ENCODE measurements at regions not wholly inside any gene's neighbourhood (a gene's known extent, or its start where the extent isn't known, plus 50 kb on each side); places are given as distances from the start of the nearest gene placed in this dataset.

DNA sequence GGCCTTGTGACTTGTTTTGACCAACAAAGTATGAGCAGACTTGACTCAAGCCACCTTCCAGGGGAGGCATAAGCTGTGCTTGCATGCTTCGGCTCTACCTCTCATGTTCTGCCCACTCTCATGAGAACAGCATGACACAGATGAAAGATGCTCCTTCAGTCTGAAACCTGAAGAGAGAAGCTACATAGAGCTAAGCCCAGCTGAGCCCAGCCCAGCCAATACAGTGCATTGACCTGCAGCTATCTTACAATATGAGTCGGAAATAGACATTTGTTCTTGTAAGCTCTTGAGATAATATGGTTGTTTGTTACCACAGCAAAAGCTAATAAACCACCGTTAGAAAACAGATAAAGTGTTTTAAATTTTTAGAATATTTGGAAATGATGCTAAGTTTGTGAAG is 426.7 kb upstream of the PKDCC start:
- DNase-seq (ENCODE audit: low read depth in 4 of 4, low spot score in 3 of 4), result no peak

- no peak for DNase-seq (ENCODE audit: low read depth in 4 of 4, low spot score in 3 of 4)
Observed at GRCh38 chr2:41621563-41621962, 426.3 kb upstream of the PKDCC start.

- DNase-seq (ENCODE audit: low read depth in 4 of 4, low spot score in 3 of 4), result no peak
Observed at GRCh38 chr2:41622301-41622700, 425.5 kb upstream of the PKDCC start.

DNA sequence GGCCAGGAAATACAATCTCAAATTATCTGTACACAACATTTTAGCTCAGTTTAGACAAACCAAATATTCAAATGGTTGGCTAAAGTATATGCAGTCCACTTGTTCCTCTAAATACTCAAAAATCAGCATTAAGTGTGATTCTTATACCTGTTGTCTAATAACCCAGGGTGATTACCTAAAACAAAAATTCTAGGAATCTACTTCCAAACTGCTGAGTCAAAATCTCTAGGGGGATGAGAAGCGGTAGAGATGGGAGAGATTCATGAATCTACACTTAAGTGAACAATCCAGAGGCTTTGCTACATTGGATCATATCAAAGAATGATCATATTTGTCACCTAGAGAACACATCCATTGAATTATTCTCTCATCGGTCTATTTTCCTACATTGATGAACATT is 420.9 kb upstream of the PKDCC start:
- DNase-seq (ENCODE audit: low read depth in 4 of 4, low spot score in 3 of 4), result no peak

- DNase-seq (ENCODE audit: low read depth in 4 of 4, low spot score in 3 of 4), result no peak
Observed at GRCh38 chr2:41634686-41635085, 413.1 kb upstream of the PKDCC start.

- no peak for DNase-seq (ENCODE audit: low read depth in 4 of 4, low spot score in 3 of 4)
Observed at GRCh38 chr2:41644936-41645335, 402.9 kb upstream of the PKDCC start.

GRCh38 chr2:41647468-41648050 is 400.3 kb upstream of the PKDCC start:
- no peak for DNase-seq (ENCODE audit: low read depth in 4 of 4, low spot score in 3 of 4)

DNA sequence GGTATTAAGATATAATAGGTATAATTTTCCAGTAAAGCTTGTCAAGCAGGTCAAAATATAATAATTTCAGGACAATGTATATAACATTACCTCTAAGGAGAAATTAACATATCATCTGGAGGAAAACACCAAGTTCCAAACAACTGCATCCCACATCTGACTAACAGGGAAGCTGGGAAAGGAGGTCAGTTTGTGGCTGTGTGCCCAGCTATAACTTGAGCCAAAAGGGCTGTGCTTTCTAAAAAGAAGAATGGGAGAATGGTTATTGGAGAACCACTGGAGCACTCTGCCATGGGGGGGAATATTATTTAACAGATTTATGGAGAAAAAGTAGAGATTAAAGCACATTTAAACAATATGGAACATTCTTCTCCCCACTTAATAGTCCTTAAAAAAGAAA is 390.6 kb upstream of the PKDCC start:
- no peak for DNase-seq (ENCODE audit: low read depth in 4 of 4, low spot score in 3 of 4)

GRCh38 chr2:41659758-41660157 is 388.1 kb upstream of the PKDCC start:
- DNase-seq (ENCODE audit: low read depth in 4 of 4, low spot score in 3 of 4), result no peak

DNA sequence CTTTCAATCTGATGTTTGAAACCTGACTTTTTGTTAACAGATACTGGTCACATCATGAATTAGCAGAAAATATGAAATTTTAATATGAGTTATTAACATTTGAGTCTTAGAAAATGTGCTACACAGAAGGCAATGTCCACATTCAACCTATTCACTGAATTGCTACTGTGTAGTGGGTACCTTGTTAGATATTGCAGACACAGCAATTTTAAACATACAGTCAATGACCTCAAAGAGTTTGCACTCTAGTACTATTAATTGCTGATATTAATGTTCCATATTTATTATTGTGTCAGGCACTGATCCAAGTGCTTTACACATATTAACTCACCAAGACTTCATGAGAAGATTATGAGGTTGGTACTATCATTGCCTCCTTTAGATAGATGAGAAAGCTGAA is 385.4 kb upstream of the PKDCC start:
- DNase-seq (ENCODE audit: low read depth in 4 of 4, low spot score in 3 of 4), result no peak

DNA sequence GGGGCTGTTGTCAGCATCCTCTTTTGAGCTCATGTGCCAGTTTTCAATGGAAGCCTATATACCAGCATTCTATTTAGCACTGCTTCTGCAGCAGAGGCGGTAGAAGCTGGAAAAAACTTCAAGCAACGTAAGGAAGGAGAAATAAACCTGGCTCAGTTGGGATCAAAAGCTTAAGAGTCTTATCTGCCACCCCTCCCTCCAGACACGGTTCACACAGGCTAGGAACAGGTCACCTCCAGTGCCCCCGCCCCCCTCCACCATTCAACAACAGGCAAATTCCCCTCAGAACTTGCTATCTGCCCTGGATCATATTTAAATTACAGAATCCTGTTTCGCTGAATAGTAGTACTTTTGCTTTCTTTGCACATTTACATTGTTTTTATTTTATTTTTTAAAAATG is 384.8 kb upstream of the PKDCC start:
- DNase-seq (ENCODE audit: low read depth in 4 of 4, low spot score in 3 of 4), result no peak

- no peak for DNase-seq (ENCODE audit: low read depth in 4 of 4, low spot score in 3 of 4)
Observed at GRCh38 chr2:41668529-41668928, 379.3 kb upstream of the PKDCC start.

DNA sequence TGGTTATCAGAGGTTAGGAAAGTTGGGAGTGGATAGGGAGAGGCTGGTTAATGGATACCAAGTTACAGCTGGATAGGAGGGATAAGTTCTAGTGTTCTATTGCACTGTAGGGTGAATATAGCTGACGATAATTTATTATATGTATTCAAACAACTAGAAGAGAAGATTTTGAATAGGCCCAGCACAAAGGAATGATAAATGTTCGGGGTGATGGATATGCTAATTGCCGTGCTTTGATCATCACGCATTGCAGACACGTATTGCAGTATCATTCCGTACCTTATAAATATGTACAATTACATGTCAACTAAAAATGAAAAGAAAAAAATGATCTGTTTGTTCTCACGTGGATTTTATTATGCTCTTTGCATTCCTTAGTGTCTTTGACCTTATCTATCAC is 369.2 kb upstream of the PKDCC start:
- no peak for DNase-seq (ENCODE audit: low read depth in 4 of 4, low spot score in 3 of 4)

- DNase-seq (ENCODE audit: low read depth in 4 of 4, low spot score in 3 of 4), result no peak
Observed at GRCh38 chr2:41686156-41686555, 361.7 kb upstream of the PKDCC start.

DNA sequence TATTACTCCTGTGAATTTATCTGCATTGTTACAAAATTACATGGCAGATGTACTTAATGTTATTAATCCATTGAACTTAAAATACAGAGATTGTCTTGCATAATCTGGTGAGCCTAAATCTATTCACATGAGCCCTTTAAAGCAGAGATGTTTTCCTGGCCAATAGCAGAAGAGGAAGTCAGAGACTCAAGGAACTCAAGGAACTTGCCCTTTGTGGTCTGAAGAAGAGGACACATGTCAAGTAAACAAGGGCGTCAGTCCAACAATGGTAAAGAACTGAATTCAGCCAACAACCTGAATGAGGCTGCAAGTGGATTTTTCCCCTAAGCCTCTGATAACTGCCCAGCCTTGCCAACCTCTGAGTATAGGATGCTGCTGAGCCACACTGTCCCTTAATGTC is 356.3 kb upstream of the PKDCC start:
- DNase-seq (ENCODE audit: low read depth in 4 of 4, low spot score in 3 of 4), result no peak

- DNase-seq (ENCODE audit: low read depth in 4 of 4, low spot score in 3 of 4), result no peak
Observed at GRCh38 chr2:41694536-41695049, 353.2 kb upstream of the PKDCC start.

- DNase-seq (ENCODE audit: low read depth in 4 of 4, low spot score in 3 of 4), result no peak
Observed at GRCh38 chr2:41695198-41696113, 352.4 kb upstream of the PKDCC start.

GRCh38 chr2:41697389-41697788 is 350.4 kb upstream of the PKDCC start:
- no peak for DNase-seq (ENCODE audit: low read depth in 4 of 4, low spot score in 3 of 4)

GRCh38 chr2:41698678-41699422 is 349.0 kb upstream of the PKDCC start:
- DNase-seq (ENCODE audit: low read depth in 4 of 4, low spot score in 3 of 4), result peak in 2 of 4 donors; percentile 43 to 50

GRCh38 chr2:41701231-41701630 is 346.6 kb upstream of the PKDCC start:
- DNase-seq (ENCODE audit: low read depth in 4 of 4, low spot score in 3 of 4), result no peak

DNA sequence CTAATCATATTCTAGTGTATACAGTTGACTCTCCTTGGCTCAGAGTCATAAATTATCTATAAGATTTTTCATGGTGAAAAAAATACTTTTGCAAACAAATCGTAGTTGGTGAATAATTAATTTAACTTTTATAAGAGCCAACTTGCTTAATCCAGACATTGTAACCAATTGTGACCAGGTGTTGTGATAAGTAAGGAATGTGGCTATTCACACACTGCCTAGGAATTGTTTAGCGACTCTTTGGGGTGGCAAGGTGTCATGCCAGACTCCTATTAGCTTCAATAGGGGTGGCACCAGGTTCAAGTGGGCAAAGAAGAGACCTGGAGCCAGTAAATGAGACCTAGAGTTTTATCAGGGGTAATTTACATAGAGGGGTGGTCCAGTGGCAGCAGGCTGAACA is 344.7 kb upstream of the PKDCC start:
- DNase-seq (ENCODE audit: low read depth in 4 of 4, low spot score in 3 of 4), result no peak
